ENCODE measurements at regions not wholly inside any gene's neighbourhood (a gene's known extent, or its start where the extent isn't known, plus 50 kb on each side); places are given as distances from the start of the nearest gene placed in this dataset.

DNA sequence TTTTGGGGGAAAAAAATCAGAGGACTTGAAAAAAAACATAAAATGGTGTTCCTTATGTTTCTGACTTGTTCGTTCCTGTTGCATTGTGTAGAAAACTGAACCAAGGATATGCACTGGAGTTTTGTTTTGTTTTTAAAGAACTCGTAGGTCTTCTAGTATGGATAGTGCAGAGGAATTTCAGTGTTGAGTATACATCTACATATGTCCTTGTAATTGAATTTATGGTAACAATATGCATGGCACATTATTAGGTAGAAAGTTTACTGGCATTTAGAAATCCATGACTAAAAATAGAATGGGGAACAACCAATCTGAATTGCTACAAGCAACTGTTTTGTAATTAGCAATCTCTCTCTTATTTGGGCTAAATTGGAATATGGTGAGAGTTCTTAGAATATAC lies 188.3 kb upstream of the ZRANB2 start:
- Mint-ChIP-seq H3K36me3 (ENCODE audit: insufficient read depth) (no peaks in the 10 kb centered on the region), H3K27ac (no peak overlapping the region), H3K4me1 (ENCODE audit: low read depth) (peaks cover 14% of the 10 kb centered on the region), H3K9me3 (ENCODE audit: low read depth) (peaks cover 4% of the 10 kb centered on the region), H3K4me3 (ENCODE audit: low read depth) (no peak overlapping the region), H3K27me3 (no peaks in the 10 kb centered on the region)
- TF ChIP-seq, protein P1, sequence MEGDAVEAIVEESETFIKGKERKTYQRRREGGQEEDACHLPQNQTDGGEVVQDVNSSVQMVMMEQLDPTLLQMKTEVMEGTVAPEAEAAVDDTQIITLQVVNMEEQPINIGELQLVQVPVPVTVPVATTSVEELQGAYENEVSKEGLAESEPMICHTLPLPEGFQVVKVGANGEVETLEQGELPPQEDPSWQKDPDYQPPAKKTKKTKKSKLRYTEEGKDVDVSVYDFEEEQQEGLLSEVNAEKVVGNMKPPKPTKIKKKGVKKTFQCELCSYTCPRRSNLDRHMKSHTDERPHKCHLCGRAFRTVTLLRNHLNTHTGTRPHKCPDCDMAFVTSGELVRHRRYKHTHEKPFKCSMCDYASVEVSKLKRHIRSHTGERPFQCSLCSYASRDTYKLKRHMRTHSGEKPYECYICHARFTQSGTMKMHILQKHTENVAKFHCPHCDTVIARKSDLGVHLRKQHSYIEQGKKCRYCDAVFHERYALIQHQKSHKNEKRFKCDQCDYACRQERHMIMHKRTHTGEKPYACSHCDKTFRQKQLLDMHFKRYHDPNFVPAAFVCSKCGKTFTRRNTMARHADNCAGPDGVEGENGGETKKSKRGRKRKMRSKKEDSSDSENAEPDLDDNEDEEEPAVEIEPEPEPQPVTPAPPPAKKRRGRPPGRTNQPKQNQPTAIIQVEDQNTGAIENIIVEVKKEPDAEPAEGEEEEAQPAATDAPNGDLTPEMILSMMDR (IDR thresholded peaks at IDR 0.05; ENCODE audit: unreplicated experiment), result no peak
- no peak for DNase-seq (ENCODE audit: low spot score, unreplicated experiment)

DNA sequence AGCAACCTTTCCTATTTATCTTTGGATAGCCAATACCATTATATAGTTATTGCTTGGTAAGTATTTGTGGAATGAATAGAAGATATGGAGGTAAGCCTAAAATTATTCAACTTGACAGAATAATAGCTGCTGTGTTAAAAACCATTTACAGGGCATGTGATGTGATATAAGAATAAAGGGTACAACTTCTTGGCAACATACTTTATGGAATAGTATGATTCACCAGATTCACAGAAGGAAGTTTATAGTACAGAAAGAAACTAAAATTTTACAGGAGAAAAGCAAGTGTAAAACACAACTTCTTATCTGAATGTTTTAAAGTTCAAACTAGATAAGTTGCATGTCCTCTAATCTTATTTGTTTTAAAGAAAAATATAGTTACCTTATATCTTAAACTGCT lies 186.4 kb upstream of the ZRANB2 start:
- TF ChIP-seq, protein P1 (IDR thresholded peaks at IDR 0.05; ENCODE audit: unreplicated experiment), result no peak
- Mint-ChIP-seq H3K27me3 (no peaks in the 10 kb centered on the region), H3K36me3 (ENCODE audit: insufficient read depth) (no peaks in the 10 kb centered on the region), H3K9me3 (ENCODE audit: low read depth) (peaks cover 4% of the 10 kb centered on the region), H3K4me3 (ENCODE audit: low read depth) (no peak overlapping the region), H3K27ac (no peak overlapping the region), H3K4me1 (ENCODE audit: low read depth) (peaks cover 22% of the 10 kb centered on the region)
- no peak for DNase-seq (ENCODE audit: low spot score, unreplicated experiment)

DNA sequence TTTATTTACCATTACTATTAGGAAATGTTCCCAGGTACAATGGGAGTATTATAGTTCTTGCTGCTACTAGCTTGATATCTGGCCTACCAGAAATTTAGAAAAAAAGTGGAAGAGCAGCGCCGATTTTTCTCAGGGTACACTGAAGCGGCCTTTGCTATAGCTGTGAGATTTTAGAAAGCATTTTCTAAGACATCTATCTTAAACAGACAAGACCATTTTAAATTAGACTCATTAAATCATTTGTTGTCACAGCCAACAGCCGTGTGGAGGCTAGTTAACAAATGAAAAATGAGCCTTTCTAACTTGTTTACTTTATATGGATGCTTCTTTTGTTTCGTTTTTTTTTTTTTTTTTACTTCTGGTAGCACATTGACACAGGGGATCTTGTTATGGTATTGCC lies 183.2 kb upstream of the ZRANB2 start:
- TF ChIP-seq, protein P1 (IDR thresholded peaks at IDR 0.05; ENCODE audit: unreplicated experiment), result no peak
- H3K36me3 Mint-ChIP-seq (ENCODE audit: insufficient read depth), result no peaks in the 10 kb centered on the region
- peaks cover 4% of the 10 kb centered on the region for H3K9me3 Mint-ChIP-seq (ENCODE audit: low read depth)
- H3K4me3 Mint-ChIP-seq (ENCODE audit: low read depth), result no peak overlapping the region
- no peak for DNase-seq (ENCODE audit: low spot score, unreplicated experiment)
- no peaks in the 10 kb centered on the region for H3K27me3 Mint-ChIP-seq
- no peak overlapping the region for H3K27ac Mint-ChIP-seq
- peaks cover 24% of the 10 kb centered on the region for H3K4me1 Mint-ChIP-seq (ENCODE audit: low read depth)

DNA sequence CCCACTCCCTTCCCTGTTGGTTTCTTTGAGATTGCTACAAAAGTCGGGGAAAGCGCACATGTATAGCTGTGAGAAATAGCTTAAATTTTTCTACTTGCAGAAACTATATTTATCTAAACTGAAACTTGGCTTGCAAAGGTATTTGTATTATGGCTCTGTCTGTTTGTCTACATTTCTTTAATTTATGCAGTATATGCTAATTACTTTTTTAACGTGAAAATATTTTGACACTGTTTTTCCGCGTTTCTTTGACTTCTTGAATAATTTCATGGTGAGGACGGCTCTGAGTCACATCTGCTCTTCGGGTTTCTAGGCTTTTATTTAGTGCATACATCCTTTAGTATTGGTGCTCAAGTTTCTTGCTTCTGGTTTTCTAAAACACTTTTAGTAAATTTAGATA lies 182.1 kb upstream of the ZRANB2 start:
- Mint-ChIP-seq H3K27ac (no peak overlapping the region), H3K27me3 (no peaks in the 10 kb centered on the region), H3K9me3 (ENCODE audit: low read depth) (peaks cover 4% of the 10 kb centered on the region), H3K4me1 (ENCODE audit: low read depth) (peaks cover 28% of the 10 kb centered on the region), H3K4me3 (ENCODE audit: low read depth) (no peak overlapping the region), H3K36me3 (ENCODE audit: insufficient read depth) (no peaks in the 10 kb centered on the region)
- no peak for DNase-seq (ENCODE audit: low spot score, unreplicated experiment)
- TF ChIP-seq, protein P1 (IDR thresholded peaks at IDR 0.05; ENCODE audit: unreplicated experiment), result no peak

DNA sequence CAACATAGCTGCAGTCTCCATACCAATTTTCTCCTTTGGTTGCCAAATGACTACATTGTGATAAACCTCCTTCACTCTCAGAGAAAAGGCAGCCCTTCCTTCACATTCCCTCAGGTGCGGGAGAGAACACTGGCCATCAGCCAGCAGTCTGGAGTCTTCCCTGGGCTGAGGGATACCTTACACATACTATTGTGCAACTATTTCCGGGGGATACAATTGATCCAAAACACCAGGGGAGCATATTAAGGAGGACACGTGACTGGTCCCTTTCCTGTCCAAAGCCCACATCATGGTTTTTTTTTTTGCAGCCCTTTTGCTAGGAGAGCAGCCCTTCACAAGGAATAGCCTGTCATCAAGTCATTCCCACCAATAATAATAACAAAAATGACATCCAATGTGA lies 172.1 kb upstream of the ZRANB2 start:
- H3K4me1 Mint-ChIP-seq (ENCODE audit: low read depth), result peaks cover 6% of the 10 kb centered on the region
- TF ChIP-seq, protein P1 (IDR thresholded peaks at IDR 0.05; ENCODE audit: unreplicated experiment), result no peak
- no peak overlapping the region for H3K27ac Mint-ChIP-seq
- no peaks in the 10 kb centered on the region for H3K9me3 Mint-ChIP-seq (ENCODE audit: low read depth)
- H3K4me3 Mint-ChIP-seq (ENCODE audit: low read depth), result no peak overlapping the region
- DNase-seq (ENCODE audit: low spot score, unreplicated experiment), result no peak
- no peaks in the 10 kb centered on the region for H3K36me3 Mint-ChIP-seq (ENCODE audit: insufficient read depth)
- peaks cover 10% of the 10 kb centered on the region for H3K27me3 Mint-ChIP-seq

All from progenitor cell of endocrine pancreas (in vitro differentiated cells).